Small intestine (tissue), 7 donors: ENCODE measurements at regions not wholly inside any gene's neighbourhood (a gene's known extent, or its start where the extent isn't known, plus 50 kb on each side); places are given as distances from the start of the nearest gene placed in this dataset.

ENCODE experiments used
- DNase-seq, 2 donors: peaks; one replicate each; pipeline versions ENCODE4 v3.0.0 to v3.0.0-alpha.2; 2013
- FAIRE-seq: peaks from 2 replicates; lab custom pipeline; 2012; peaks lifted over from hg19 to GRCh38; lab: Jason Lieb, UNC
- H3K27ac ChIP-seq, 3 donors: one replicate each; pipeline ENCODE4 v1.5.1; 2013; ENCODE audit warnings: low read length in 2 of 3, mild to moderate bottlenecking in 2 of 3, control low read depth in 1 of 3, inconsistent platforms in 1 of 3, low read depth in 1 of 3, moderate library complexity in 1 of 3
- H3K27me3 ChIP-seq, 3 donors: one replicate each; pipeline ENCODE4 v1.6.1; 2013; ENCODE audit warnings: low read length in 3 of 3, inconsistent platforms in 1 of 3; ENCODE audit not compliant: control insufficient read depth in 3 of 3, insufficient read depth in 3 of 3
- H3K36me3 ChIP-seq, 3 donors: one replicate each; pipeline ENCODE4 v1.6.1; 2013; ENCODE audit warnings: low read length in 3 of 3, inconsistent platforms in 1 of 3, low read depth in 1 of 3, mild to moderate bottlenecking in 1 of 3, moderate library complexity in 1 of 3; ENCODE audit not compliant: control insufficient read depth in 3 of 3, insufficient read depth in 2 of 3
- H3K4me1 ChIP-seq, 3 donors: one replicate each; pipeline ENCODE4 v1.6.1; 2013; ENCODE audit warnings: low read length in 2 of 3, inconsistent platforms in 1 of 3, low read depth in 1 of 3, mild to moderate bottlenecking in 1 of 3, moderate library complexity in 1 of 3; ENCODE audit not compliant: control insufficient read depth in 3 of 3, insufficient read depth in 2 of 3
- H3K4me3 ChIP-seq, 3 donors: one replicate each; pipeline ENCODE4 v1.5.1; 2013; ENCODE audit warnings: low read length in 3 of 3, control low read depth in 1 of 3, inconsistent platforms in 1 of 3, low read depth in 1 of 3, mild to moderate bottlenecking in 1 of 3, moderate library complexity in 1 of 3
- H3K9me3 ChIP-seq, 2 donors: one replicate each; pipeline ENCODE4 v1.6.1; 2013; ENCODE audit warnings: low read depth in 1 of 2, low read length in 1 of 2; ENCODE audit not compliant: control insufficient read depth in 2 of 2, insufficient read depth in 1 of 2
- WGBS, 3 donors: extraction: QIAGEN DNeasy Blood & Tissue Kit; methylation state at CpG; one replicate each; pipeline ENCODE4 v1.1.7; 2013; 5-methylcytosine and 5-hydroxymethylcytosine counted together
- donor health status: healthy with polysubstance abuse.
- donor health status: control.
- donor health status: control.
- donor health status: Bipolar disorder and iron deficiency.
- donor health status: healthy.

DNA sequence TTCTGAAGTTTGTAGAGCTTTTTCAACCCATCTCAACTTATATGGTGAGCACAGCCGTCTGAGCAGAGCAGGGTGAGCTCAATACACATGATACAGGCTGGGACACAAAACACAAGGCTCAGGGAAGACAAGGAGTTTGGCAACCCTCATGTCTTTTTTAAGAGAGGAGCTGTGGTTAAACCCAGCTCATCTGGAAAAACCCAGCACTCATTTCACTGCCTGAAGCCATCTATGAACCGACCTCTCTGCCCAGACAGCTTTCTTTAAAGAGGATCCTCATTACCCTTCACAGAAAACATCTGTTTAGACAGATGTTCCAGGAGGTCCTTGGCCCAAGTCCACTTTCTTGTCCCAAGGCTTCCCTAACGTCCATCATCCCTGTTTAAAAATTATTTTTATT lies 170.0 kb upstream of the TSHZ3 start:
- WGBS, 3 donors, result 30 to 40% (median 34%) methylated on average over 3 of the region's 3 CpGs
- no peaks in the 10 kb centered on the region for H3K27me3 ChIP-seq
- FAIRE-seq, result no peak
- H3K4me3 ChIP-seq, result no peak overlapping the region
- peak overlapping the region in 1 of 3 donors; percentile 44 for H3K27ac ChIP-seq
- no peaks in the 10 kb centered on the region for H3K4me1 ChIP-seq
- DNase-seq, result no peak
- H3K9me3 ChIP-seq, result no peaks in the 10 kb centered on the region
- H3K36me3 ChIP-seq, result no peaks in the 10 kb centered on the region

DNA sequence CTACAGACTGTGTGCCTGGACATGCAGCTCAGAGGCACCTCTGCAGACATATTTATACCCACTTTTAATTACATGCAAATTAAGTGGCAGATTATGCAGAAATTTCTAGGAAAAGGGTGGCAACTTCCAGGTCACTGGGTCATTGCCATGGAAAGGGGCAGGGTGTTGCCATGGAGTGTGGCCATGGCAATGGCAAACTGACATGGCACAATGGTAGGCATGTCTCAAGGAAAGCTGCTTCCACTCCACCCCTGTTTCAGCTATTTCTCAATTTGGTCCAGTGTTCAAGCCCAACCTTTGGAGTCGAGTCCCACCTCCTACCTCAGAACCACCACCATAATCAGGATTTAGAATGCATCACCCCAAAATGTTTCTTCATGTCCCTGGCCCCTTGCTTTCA lies 170.7 kb upstream of the TSHZ3 start:
- no peak for FAIRE-seq
- Histone ChIP-seq H3K9me3 (no peaks in the 10 kb centered on the region), H3K36me3 (no peaks in the 10 kb centered on the region), H3K4me3 (no peak overlapping the region), H3K27me3 (no peaks in the 10 kb centered on the region), H3K27ac (no peak overlapping the region), H3K4me1 (no peaks in the 10 kb centered on the region)
- WGBS, 3 donors, result 74 to 85% (median 83%) methylated on average over 1 of the region's 1 CpG
- no peak for DNase-seq

DNA sequence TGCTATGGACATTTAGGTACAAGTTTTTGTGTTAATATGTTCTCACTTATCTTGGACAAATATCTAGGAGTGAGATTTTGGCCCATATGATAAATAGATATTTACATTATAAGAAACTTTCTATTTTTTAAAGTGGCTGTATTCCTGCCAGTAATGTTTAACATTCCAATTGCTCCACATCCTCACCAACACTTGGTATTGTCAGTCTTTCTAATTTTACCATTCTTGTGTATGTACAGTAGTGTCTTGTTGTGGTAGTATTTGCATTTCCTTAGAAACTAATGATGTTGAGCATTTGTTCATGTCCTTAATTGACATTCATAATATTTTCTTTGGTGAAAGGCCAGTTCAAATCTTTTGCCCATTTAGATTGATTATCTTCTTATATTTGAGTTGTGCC lies 171.4 kb upstream of the TSHZ3 start:
- no peak overlapping the region for H3K27ac ChIP-seq
- FAIRE-seq (no peak), DNase-seq (no peak)
- H3K36me3 ChIP-seq, result no peaks in the 10 kb centered on the region
- no peaks in the 10 kb centered on the region for H3K9me3 ChIP-seq
- H3K4me1 ChIP-seq, result no peaks in the 10 kb centered on the region
- no peak overlapping the region for H3K4me3 ChIP-seq
- H3K27me3 ChIP-seq, result no peaks in the 10 kb centered on the region

DNA sequence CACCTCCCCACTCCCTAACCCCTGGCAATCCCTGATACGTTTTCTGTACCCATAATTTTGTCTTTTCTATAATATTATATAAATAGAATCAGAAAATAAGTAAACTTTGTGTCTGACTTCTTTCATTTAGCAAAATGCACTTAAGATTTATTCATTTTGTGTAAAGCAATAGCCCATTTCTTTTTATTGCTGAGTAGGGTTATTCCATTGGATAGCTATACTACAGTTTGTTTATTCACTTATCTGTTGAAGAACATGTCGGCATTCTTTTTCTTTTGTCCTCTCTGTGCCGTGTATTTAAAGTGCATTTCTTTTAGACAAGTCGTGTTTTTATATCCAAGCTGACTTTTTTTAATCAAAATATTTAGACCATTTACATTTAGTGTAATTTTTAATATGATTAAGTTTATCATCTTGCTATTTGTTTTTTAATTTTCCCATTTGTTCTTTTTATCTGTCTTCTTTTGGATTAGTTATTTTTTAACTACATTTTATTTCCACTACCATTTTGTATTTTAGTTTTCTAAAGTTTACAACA lies 176.4 kb upstream of the TSHZ3 start:
- no peaks in the 10 kb centered on the region for H3K27me3 ChIP-seq
- DNase-seq, result no peak
- H3K4me1 ChIP-seq, result no peaks in the 10 kb centered on the region
- 70 to 84% (median 77%) methylated on average over 4 of the region's 4 CpGs for WGBS, 3 donors
- peak; percentile 78 for FAIRE-seq
- H3K9me3 ChIP-seq, result peaks cover 0 to 2% of the 10 kb centered on the region in 2 donors
- no peak overlapping the region for H3K27ac ChIP-seq
- H3K4me3 ChIP-seq, result no peak overlapping the region
- H3K36me3 ChIP-seq, result no peaks in the 10 kb centered on the region

DNA sequence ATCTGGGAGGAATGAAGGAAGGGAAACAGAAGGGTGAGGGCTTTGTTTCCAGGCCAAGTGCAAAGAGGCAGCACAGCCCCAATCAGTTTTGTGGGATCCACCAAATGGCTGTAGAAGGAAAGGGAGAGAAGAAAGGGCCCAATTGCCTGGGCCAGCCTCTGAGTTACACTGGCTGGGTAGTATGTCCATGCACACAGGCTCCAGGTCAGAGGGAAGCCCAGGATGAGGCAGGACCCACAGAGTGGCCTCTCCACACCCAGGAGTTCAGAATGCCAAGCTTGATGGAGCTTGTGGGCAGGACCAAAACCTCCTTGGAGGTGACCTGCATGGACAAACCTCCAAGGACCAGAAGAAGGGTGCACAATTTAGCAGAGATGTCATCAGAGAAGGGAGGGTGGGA lies 178.2 kb upstream of the TSHZ3 start:
- Histone ChIP-seq H3K4me1 (no peaks in the 10 kb centered on the region), H3K27ac (no peak overlapping the region), H3K36me3 (no peaks in the 10 kb centered on the region), H3K9me3 (peaks cover 0 to 2% of the 10 kb centered on the region in 2 donors), H3K4me3 (no peak overlapping the region), H3K27me3 (no peaks in the 10 kb centered on the region)
- no peak for FAIRE-seq
- no peak for DNase-seq

DNA sequence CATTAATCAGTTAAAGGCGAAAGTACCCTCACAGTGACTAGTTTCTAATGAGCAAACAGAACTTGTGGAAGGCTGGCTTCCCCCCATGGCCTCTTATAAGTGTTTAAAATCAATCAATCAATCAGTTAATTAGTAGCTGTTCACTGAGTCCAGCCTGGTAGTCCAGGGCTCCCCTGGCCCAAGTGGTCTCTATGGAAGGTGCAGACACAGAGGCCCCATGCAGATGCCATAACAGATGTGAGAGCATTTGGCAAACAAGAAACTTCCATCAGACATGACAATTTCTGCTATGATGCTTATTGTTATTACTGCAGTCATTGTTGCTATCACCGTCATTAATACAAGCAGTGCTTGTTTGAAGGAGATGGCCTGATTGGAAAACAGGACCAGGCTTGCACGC lies 179.0 kb upstream of the TSHZ3 start:
- FAIRE-seq, result no peak
- no peak for DNase-seq
- WGBS, 3 donors, result 87 to 91% (median 90%) methylated on average over 3 of the region's 3 CpGs
- H3K4me3 ChIP-seq, result no peak overlapping the region
- H3K9me3 ChIP-seq, result peaks cover 0 to 2% of the 10 kb centered on the region in 2 donors
- H3K36me3 ChIP-seq, result no peaks in the 10 kb centered on the region
- no peak overlapping the region for H3K27ac ChIP-seq
- H3K27me3 ChIP-seq, result no peaks in the 10 kb centered on the region
- H3K4me1 ChIP-seq, result no peaks in the 10 kb centered on the region

DNA sequence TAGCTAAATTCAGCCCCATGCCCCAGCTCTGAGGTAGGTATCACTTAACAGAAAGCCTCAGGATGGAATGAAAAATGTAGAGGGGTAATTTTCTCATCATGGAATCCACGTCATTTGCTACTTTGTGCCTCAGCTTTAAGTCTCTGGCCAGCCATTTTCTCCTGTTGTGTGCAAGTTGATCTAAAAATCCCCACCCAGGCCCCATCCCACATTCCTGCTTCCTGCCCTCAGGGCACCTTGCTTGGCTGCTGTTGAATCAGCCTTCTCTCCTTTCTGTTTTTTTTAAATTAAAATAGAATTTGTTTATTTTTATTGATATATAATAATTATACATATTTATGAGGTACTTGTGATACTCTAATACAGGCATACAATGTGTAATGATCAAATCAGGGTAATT lies 179.9 kb upstream of the TSHZ3 start:
- Histone ChIP-seq H3K4me3 (no peak overlapping the region), H3K27ac (no peak overlapping the region), H3K4me1 (no peaks in the 10 kb centered on the region), H3K27me3 (no peaks in the 10 kb centered on the region), H3K36me3 (no peaks in the 10 kb centered on the region), H3K9me3 (peaks cover 0 to 2% of the 10 kb centered on the region in 2 donors)
- 57 to 86% (median 57%) methylated on average over 1 of the region's 1 CpG for WGBS, 3 donors
- DNase-seq (no peak), FAIRE-seq (no peak)

DNA sequence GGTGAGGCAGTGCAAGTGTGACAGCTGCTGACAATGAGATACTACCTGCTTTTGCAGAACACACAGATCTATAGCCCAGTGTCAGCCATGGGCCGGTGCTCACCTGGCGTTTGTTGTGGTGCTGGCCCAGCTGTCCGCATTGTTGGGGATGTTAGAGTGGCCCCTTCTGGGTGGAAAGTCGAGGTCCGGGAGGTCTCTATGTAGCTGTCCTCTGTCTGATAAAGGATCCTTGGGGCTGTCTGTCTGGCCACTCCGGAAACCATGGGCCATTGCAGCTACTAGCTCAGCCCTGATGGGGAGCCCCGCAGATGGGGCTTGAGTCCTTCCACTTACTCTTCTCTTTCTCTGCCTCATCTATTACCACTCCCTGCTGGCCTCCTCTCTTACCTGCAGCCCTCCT lies 181.5 kb upstream of the TSHZ3 start:
- Histone ChIP-seq H3K4me1 (no peaks in the 10 kb centered on the region), H3K4me3 (no peak overlapping the region), H3K27me3 (no peaks in the 10 kb centered on the region), H3K9me3 (peaks cover 0 to 2% of the 10 kb centered on the region in 2 donors), H3K36me3 (no peaks in the 10 kb centered on the region), H3K27ac (no peak overlapping the region)
- 83 to 90% (median 88%) methylated on average over 7 of the region's 7 CpGs for WGBS, 3 donors
- FAIRE-seq, result no peak
- DNase-seq, result no peak

DNA sequence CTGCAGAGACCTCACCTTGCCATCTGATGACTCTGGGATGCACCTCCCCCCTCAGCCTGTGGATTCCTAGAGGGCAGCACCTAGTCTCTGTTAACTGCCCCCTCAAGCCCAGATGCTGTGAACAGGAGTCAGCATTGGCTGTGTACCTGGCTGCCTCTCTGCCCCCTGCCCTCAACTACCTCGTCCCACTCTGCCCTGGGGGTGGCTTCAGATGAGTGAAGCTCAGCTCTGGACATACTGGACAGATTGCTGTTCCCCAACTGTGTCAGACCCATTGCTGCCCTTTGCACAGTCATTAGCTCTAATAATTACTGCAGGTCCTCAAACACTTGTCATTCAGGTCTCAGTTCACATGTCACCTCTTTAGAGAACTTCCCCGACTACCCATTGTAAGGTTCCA lies 182.1 kb upstream of the TSHZ3 start:
- DNase-seq, result no peak
- H3K27ac ChIP-seq, result no peak overlapping the region
- H3K36me3 ChIP-seq, result no peaks in the 10 kb centered on the region
- H3K27me3 ChIP-seq, result no peaks in the 10 kb centered on the region
- H3K9me3 ChIP-seq, result peaks cover 0 to 2% of the 10 kb centered on the region in 2 donors
- WGBS, 3 donors, result 32 to 70% (median 48%) methylated on average over 2 of the region's 2 CpGs
- no peak for FAIRE-seq
- H3K4me3 ChIP-seq, result no peak overlapping the region
- no peaks in the 10 kb centered on the region for H3K4me1 ChIP-seq
